Stomach (tissue), 4 donors: ENCODE measurements at regions not wholly inside any gene's neighbourhood (a gene's known extent, or its start where the extent isn't known, plus 50 kb on each side); places are given as distances from the start of the nearest gene placed in this dataset.

Experiments
- CTCF ChIP-seq, 7 experiments: fragments of 450-650 bp in 4 of 7; fragments of 200-600 bp in 3 of 7; sonication (generic) in 3 of 7; IDR thresholded peaks; one replicate each; pipeline ENCODE4 v1.5.1; 2016 to 2019; ENCODE audit warnings: antibody characterized with exemption in 7 of 7, control low read depth in 2 of 7, mild to moderate bottlenecking in 1 of 7
- EP300 ChIP-seq: sonication (generic); formaldehyde crosslinking; IDR thresholded peaks from one replicate; pipeline ENCODE4 v1.6.1; 2017; ENCODE audit warnings: antibody characterized with exemption
- POLR2A ChIP-seq, 4 donors: fragments of 450-650 bp; IDR thresholded peaks; one replicate each; pipeline ENCODE4 v1.6.1; 2016; ENCODE audit warnings: antibody characterized with exemption in 4 of 4, control low read depth in 2 of 4, mild to moderate bottlenecking in 1 of 4, moderate library complexity in 1 of 4

GRCh38 chr10:131019696-131020095, 291.8 kb downstream of the TCERG1L start:
- TF ChIP-seq CTCF (IDR thresholded peaks at IDR 0.05) (no peak), EP300 (no peak), POLR2A (IDR thresholded peaks at IDR 0.05) (no peak)
